PC-3 (cell line): ENCODE measurements at regions not wholly inside any gene's neighbourhood (a gene's known extent, or its start where the extent isn't known, plus 50 kb on each side); places are given as distances from the start of the nearest gene placed in this dataset.

Experiments
- ATAC-seq: fragments of 200-7000 bp; cut with Tn5 transposase; 2 replicates; pipeline ENCODE4 v1.9.1; 2020; ENCODE audit warnings: mild to moderate bottlenecking, moderate library complexity
- BruUV-seq: library from RNA; stranded (reverse); fragments of 400-500 nt; replicated peaks from 2 replicates; lab custom pipeline; 2021; lab: Mats Ljungman, UMichigan
- CTCF ChIA-PET: fragments of 300-600 bp; sonication (Branson Sonifier 250); formaldehyde crosslinking; loops from one replicate; lab custom pipeline; 2022; ENCODE audit warnings: antibody characterized with exemption; lab: Charles Lee
- POLR2A ChIA-PET: fragments of 300-600 bp; sonication (Branson Sonifier 250); formaldehyde crosslinking; loops from one replicate; lab custom pipeline; 2022; ENCODE audit warnings: antibody characterized with exemption; ENCODE audit not compliant: unreplicated experiment; lab: Charles Lee
- DNase-seq: peaks from one replicate; pipeline ENCODE4 v3.0.0-alpha.2; 2015
- H2AFZ ChIP-seq: fragments of 300-600 bp; sonication (generic); 2 replicates; pipeline ENCODE4 v1.6.0; 2016; ENCODE audit warnings: antibody characterized with exemption, low read length
- H3F3A ChIP-seq: fragments of 300-600 bp; sonication (generic); one replicate; pipeline ENCODE4 v1.6.0; 2017; ENCODE audit warnings: antibody characterized with exemption, low read length, control low read depth, mild to moderate bottlenecking; ENCODE audit not compliant: unreplicated experiment
- H3K27ac ChIP-seq: fragments of 300-600 bp; sonication (generic); 2 replicates; pipeline ENCODE4 v1.5.1; 2016; ENCODE audit warnings: mild to moderate bottlenecking, low read length
- H3K27me3 ChIP-seq: fragments of 300-600 bp; sonication (generic); 2 replicates; pipeline ENCODE4 v1.6.1; 2016; ENCODE audit warnings: low read length, mixed read lengths
- H3K36me3 ChIP-seq: fragments of 300-600 bp; sonication (generic); 2 replicates; pipeline ENCODE4 v1.6.1; 2016; ENCODE audit warnings: low read depth, mixed run types, low read length, mixed read lengths
- H3K4me1 ChIP-seq: fragments of 300-600 bp; sonication (generic); 2 replicates; pipeline ENCODE4 v1.5.1; 2016; ENCODE audit warnings: low read length; ENCODE audit not compliant: insufficient read depth
- H3K4me2 ChIP-seq: fragments of 300-600 bp; sonication (generic); 2 replicates; pipeline ENCODE4 v1.6.0; 2016; ENCODE audit warnings: low read length
- H3K4me3 ChIP-seq: fragments of 300-600 bp; sonication (generic); 2 replicates; pipeline ENCODE4 v1.5.1; 2016; ENCODE audit warnings: mild to moderate bottlenecking, low read length, mixed read lengths
- H3K79me2 ChIP-seq: fragments of 300-600 bp; sonication (generic); 2 replicates; pipeline ENCODE4 v1.6.1; 2017; ENCODE audit warnings: low read length, mixed read lengths
- H3K9ac ChIP-seq: fragments of 300-600 bp; sonication (generic); 2 replicates; pipeline ENCODE4 v1.6.0; 2016; ENCODE audit warnings: mild to moderate bottlenecking, low read length
- H3K9me2 ChIP-seq: fragments of 300-600 bp; sonication (generic); replicated peaks from 2 replicates; pipeline ENCODE4 v1.6.1; 2016; ENCODE audit warnings: mixed run types, low read length, mixed read lengths
- H3K9me3 ChIP-seq: fragments of 300-600 bp; sonication (generic); 2 replicates; pipeline ENCODE4 v1.6.1; 2016; ENCODE audit warnings: low read length, mixed read lengths
- H4K20me1 ChIP-seq: fragments of 300-600 bp; sonication (generic); 2 replicates; pipeline ENCODE4 v1.6.1; 2016; ENCODE audit warnings: low read length, mixed read lengths
- CTCF ChIP-seq: fragments of 300-600 bp; sonication (generic); conservative IDR thresholded peaks from 2 replicates; pipeline ENCODE4 v1.5.1; 2017; ENCODE audit warnings: antibody characterized with exemption, low read depth, mild to moderate bottlenecking, low read length
- EZH2 ChIP-seq: fragments of 300-600 bp; sonication (generic); IDR thresholded peaks from one replicate; pipeline ENCODE4 v1.6.1; 2017; ENCODE audit warnings: antibody characterized with exemption, mild to moderate bottlenecking, low read length; ENCODE audit not compliant: unreplicated experiment
- EZH2phosphoT487 ChIP-seq: fragments of 300-600 bp; sonication (generic); IDR thresholded peaks from 2 replicates; pipeline ENCODE4 v1.6.1; 2018; ENCODE audit warnings: mild to moderate bottlenecking, antibody characterized with exemption, low read length, borderline replicate concordance
- intact Hi-C: fragments of 100-400 bp; cut with micrococcal nuclease; formaldehyde crosslinking; loops from 2 replicates; pipeline ENCODE4 v1.9.0; 2023

GRCh38 chr2:79320871-79321270, 161.3 kb upstream of the REG3A start:
- H3K4me1 ChIP-seq, result no peaks in the 10 kb centered on the region
- CTCF ChIA-PET, result no interaction called here
- POLR2A ChIA-PET, result no interaction called here
- H3K36me3 ChIP-seq, result no peaks in the 10 kb centered on the region
- no peak overlapping the region for H3K4me3 ChIP-seq
- ATAC-seq (no peak), DNase-seq (no peak)
- no peaks in the 10 kb centered on the region for H3K9me2 ChIP-seq
- H3K27me3 ChIP-seq, result no peaks in the 10 kb centered on the region
- peaks cover 13% of the 10 kb centered on the region for H3K9me3 ChIP-seq
- no peaks in the 10 kb centered on the region for H3K79me2 ChIP-seq
- TF ChIP-seq EZH2phosphoT487, result no peak
- no peak for TF ChIP-seq EZH2
- TF ChIP-seq CTCF, result no peak
- intact Hi-C loops, result no loop called here
- no peak overlapping the region for H3K9ac ChIP-seq
- no peak overlapping the region for H3K4me2 ChIP-seq
- no peak overlapping the region for H2AFZ ChIP-seq
- no TSS peak for BruUV-seq
- H4K20me1 ChIP-seq, result no peaks in the 10 kb centered on the region
- H3K27ac ChIP-seq, result no peak overlapping the region
- no peaks in the 10 kb centered on the region for H3F3A ChIP-seq

GRCh38 chr2:79294994-79295393, 135.4 kb upstream of the REG3A start:
- no peaks in the 10 kb centered on the region; the same call in 1 of the 2 replicates for H3K9me3 ChIP-seq
- POLR2A ChIA-PET, result no interaction called here
- no peak overlapping the region for H3K27ac ChIP-seq
- H3F3A ChIP-seq, result no peaks in the 10 kb centered on the region
- H2AFZ ChIP-seq, result no peak overlapping the region
- intact Hi-C loops, result no loop called here
- no peaks in the 10 kb centered on the region for H3K79me2 ChIP-seq
- no peak for DNase-seq
- H3K9me2 ChIP-seq, result no peaks in the 10 kb centered on the region
- TF ChIP-seq EZH2phosphoT487 (no peak), CTCF (no peak), EZH2 (no peak)
- no peak overlapping the region for H3K9ac ChIP-seq
- H3K4me1 ChIP-seq, result no peaks in the 10 kb centered on the region
- H4K20me1 ChIP-seq, result no peaks in the 10 kb centered on the region
- no peaks in the 10 kb centered on the region for H3K27me3 ChIP-seq
- H3K4me3 ChIP-seq, result no peak overlapping the region
- no peak for ATAC-seq
- no peak overlapping the region for H3K4me2 ChIP-seq
- BruUV-seq, result no TSS peak
- CTCF ChIA-PET, result no interaction called here
- no peaks in the 10 kb centered on the region for H3K36me3 ChIP-seq

GRCh38 chr2:79292958-79293315, 133.4 kb upstream of the REG3A start:
- BruUV-seq, result no TSS peak
- Histone ChIP-seq H2AFZ (no peak overlapping the region), H3K9ac (no peak overlapping the region), H3K27me3 (no peaks in the 10 kb centered on the region), H3K4me2 (no peak overlapping the region), H3K9me3 (peaks cover 3% of the 10 kb centered on the region; the same call in 1 of the 2 replicates), H3K79me2 (no peaks in the 10 kb centered on the region), H4K20me1 (no peaks in the 10 kb centered on the region), H3F3A (no peaks in the 10 kb centered on the region), H3K4me1 (no peaks in the 10 kb centered on the region), H3K4me3 (no peak overlapping the region), H3K27ac (no peak overlapping the region), H3K36me3 (no peaks in the 10 kb centered on the region), H3K9me2 (no peaks in the 10 kb centered on the region)
- DNase-seq, result no peak
- intact Hi-C loops, result no loop called here
- CTCF ChIA-PET, result no interaction called here
- ATAC-seq, result no peak
- POLR2A ChIA-PET, result no interaction called here
- TF ChIP-seq EZH2phosphoT487, result no peak
- no peak for TF ChIP-seq CTCF
- TF ChIP-seq EZH2, result no peak
